Cardiac fibroblast (primary cell): ENCODE measurements at regions not wholly inside any gene's neighbourhood (a gene's known extent, or its start where the extent isn't known, plus 50 kb on each side); places are given as distances from the start of the nearest gene placed in this dataset.
A peak's percentile ranks its signal among the peaks of the same experiment; 100 is the strongest.

ENCODE experiments used
- DNase-seq, 2 donors: peaks; one replicate each; pipeline versions ENCODE4 v3.0.0 to v3.0.0-alpha.2; 2010; ENCODE audit warnings: low read depth in 2 of 2
- H3K4me3 ChIP-seq, 2 donors: replicated peaks in 1 of 2; 1 replicate in 1 of 2; 2 replicates in 1 of 2; pipeline ENCODE4 v1.5.1; 2011; ENCODE audit warnings: low read depth in 2 of 2, low read length in 2 of 2, mild to moderate bottlenecking in 2 of 2, moderate library complexity in 1 of 2
- CTCF ChIP-seq: IDR thresholded peaks from one replicate; pipeline ENCODE4 v1.5.1; 2011; ENCODE audit warnings: low read depth, mild to moderate bottlenecking, low read length, inconsistent platforms

GRCh38 chr9:71624728-71625127 lies 143.6 kb downstream of the CEMIP2 start:
- DNase-seq = no peak
- H3K4me3 ChIP-seq = no peak overlapping the region
- peak; percentile 17 for TF ChIP-seq CTCF

GRCh38 chr9:71620746-71621145 lies 147.6 kb downstream of the CEMIP2 start:
- H3K4me3 ChIP-seq = no peak overlapping the region
- no peak for TF ChIP-seq CTCF
- no peak for DNase-seq

GRCh38 chr9:71620331-71620730 lies 148.0 kb downstream of the CEMIP2 start:
- DNase-seq = no peak
- no peak for TF ChIP-seq CTCF
- H3K4me3 ChIP-seq = no peak overlapping the region

- TF ChIP-seq CTCF = no peak
- no peak overlapping the region for H3K4me3 ChIP-seq
- no peak for DNase-seq
Observed at GRCh38 chr9:71619926-71620325, 148.4 kb downstream of the CEMIP2 start.

- no peak for TF ChIP-seq CTCF
- DNase-seq = no peak
- no peak overlapping the region for H3K4me3 ChIP-seq
Observed at GRCh38 chr9:71614409-71615010, 153.8 kb downstream of the CEMIP2 start.

- no peak overlapping the region for H3K4me3 ChIP-seq
Observed at GRCh38 chr9:71612889-71613288, 155.4 kb downstream of the CEMIP2 start.

More at GRCh38 chr9:71612889-71613288, 155.4 kb downstream of the CEMIP2 start:
- no peak for DNase-seq
- no peak for TF ChIP-seq CTCF
